ENCODE measurements at regions not wholly inside any gene's neighbourhood (a gene's known extent, or its start where the extent isn't known, plus 50 kb on each side); places are given as distances from the start of the nearest gene placed in this dataset.

DNA sequence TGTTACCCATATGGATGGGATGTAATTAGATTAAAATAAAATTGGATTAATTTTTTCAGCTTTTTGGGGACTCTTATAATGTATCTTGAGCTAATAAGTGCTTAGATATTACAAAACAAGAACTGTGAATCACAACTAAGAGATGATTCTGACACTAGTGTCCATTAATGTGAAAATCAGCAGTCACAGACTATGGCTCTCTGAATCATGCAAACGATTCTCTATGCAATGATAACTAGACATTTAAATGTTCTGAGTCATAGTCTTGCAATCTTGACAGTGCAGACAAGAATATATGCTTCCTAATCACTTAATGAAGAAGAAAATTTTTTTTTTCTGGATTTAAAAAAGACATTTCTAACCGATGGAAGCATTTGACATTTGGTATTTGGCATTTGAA is 82.2 kb upstream of the OPRM1 start:
- Mint-ChIP-seq H3K36me3 (ENCODE audit: insufficient read depth, unreplicated experiment) (no peaks in the 10 kb centered on the region), H3K9me3 (ENCODE audit: unreplicated experiment) (peaks cover 8% of the 10 kb centered on the region), H3K4me3 (ENCODE audit: unreplicated experiment) (no peak overlapping the region), H3K4me1 (ENCODE audit: insufficient read depth, unreplicated experiment) (peaks cover 6% of the 10 kb centered on the region), H3K27ac (ENCODE audit: low read depth, unreplicated experiment) (no peak overlapping the region), H3K27me3 (ENCODE audit: insufficient read depth, unreplicated experiment) (no peaks in the 10 kb centered on the region)
- DNase-seq (ENCODE audit: unreplicated experiment) = peak; percentile 49
- CTCF ChIA-PET = interaction anchor here (1.5 kb wide), 1 partner anchor 9 kb away, joined by 4 read pairs; no protein-coding TSS in a partner anchor
- TF ChIP-seq, protein P1, sequence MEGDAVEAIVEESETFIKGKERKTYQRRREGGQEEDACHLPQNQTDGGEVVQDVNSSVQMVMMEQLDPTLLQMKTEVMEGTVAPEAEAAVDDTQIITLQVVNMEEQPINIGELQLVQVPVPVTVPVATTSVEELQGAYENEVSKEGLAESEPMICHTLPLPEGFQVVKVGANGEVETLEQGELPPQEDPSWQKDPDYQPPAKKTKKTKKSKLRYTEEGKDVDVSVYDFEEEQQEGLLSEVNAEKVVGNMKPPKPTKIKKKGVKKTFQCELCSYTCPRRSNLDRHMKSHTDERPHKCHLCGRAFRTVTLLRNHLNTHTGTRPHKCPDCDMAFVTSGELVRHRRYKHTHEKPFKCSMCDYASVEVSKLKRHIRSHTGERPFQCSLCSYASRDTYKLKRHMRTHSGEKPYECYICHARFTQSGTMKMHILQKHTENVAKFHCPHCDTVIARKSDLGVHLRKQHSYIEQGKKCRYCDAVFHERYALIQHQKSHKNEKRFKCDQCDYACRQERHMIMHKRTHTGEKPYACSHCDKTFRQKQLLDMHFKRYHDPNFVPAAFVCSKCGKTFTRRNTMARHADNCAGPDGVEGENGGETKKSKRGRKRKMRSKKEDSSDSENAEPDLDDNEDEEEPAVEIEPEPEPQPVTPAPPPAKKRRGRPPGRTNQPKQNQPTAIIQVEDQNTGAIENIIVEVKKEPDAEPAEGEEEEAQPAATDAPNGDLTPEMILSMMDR (IDR thresholded peaks at IDR 0.05; ENCODE audit: unreplicated experiment) = no peak
- POLR2A ChIA-PET = interaction anchor here (0.7 kb wide), 1 partner anchor 130 kb away, joined by 3 read pairs; no protein-coding TSS in a partner anchor
- intact Hi-C loops (cut with micrococcal nuclease) = no loop called here
- BruUV-seq (replicated peaks) = no TSS peak

DNA sequence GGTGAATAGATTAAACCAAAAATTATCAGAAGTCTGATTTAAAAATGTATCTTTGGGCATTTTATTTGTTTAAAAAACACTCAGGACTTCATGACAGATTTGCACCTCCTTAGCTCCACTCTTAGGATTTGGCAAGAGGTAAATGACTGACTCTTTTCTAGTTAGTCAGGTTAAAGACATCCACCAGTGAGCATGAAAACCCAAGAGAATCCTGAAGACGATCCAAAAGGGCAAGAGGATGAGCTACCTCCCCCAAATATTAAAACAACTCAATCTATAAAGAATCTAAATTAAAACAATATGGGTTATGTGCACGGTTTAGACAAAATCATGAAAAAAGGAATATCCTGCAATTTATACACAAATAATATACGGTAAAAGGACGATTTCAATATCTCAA is 89.4 kb upstream of the OPRM1 start:
- Mint-ChIP-seq H3K36me3 (ENCODE audit: insufficient read depth, unreplicated experiment) (no peaks in the 10 kb centered on the region), H3K9me3 (ENCODE audit: unreplicated experiment) (no peaks in the 10 kb centered on the region), H3K27me3 (ENCODE audit: insufficient read depth, unreplicated experiment) (no peaks in the 10 kb centered on the region), H3K4me1 (ENCODE audit: insufficient read depth, unreplicated experiment) (peaks cover 6% of the 10 kb centered on the region), H3K27ac (ENCODE audit: low read depth, unreplicated experiment) (no peak overlapping the region), H3K4me3 (ENCODE audit: unreplicated experiment) (no peak overlapping the region)
- no TSS peak for BruUV-seq (replicated peaks)
- TF ChIP-seq, protein P1 (IDR thresholded peaks at IDR 0.05; ENCODE audit: unreplicated experiment) = no peak
- POLR2A ChIA-PET = interaction anchor here (1.1 kb wide), 1 partner anchor 11 kb away, joined by 3 read pairs; no protein-coding TSS in a partner anchor
- intact Hi-C loops (cut with micrococcal nuclease) = loop anchor here (2.0 to 10.0 kb wide), 3 partner anchors 235 to 917 kb away; no protein-coding TSS in a partner anchor
- DNase-seq (ENCODE audit: unreplicated experiment) = no peak
- CTCF ChIA-PET = no interaction called here

DNA sequence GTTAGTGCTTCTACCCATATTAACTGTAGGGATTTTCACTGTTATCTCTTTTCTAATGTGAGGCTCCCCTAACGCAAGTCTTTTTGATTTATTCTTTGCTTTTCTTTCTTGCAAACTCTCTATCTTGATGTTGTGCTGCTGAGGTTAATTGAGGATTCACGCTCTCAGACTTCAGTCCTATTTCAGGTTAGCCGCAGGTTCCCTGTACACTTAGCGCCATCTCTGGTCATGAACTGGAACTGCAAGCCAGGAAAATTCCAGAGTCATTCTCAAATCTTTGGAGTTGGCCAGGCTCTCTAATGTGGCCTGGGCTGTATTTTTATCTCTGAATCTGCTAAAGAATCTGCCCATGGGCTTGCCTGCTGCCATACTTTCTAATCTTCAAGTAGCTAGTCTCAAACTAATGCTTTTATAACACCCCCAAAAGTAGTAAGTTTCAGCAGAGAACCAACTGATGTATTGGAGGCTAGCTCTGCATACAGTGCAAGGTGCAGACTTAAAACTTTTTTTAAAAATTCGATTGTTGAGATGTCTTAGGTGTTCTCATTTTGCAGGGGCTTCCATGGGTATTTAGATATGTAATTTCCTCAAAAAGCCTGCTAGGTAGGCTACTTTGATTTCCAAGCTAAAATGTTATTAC is 91.1 kb upstream of the OPRM1 start:
- Mint-ChIP-seq H3K4me3 (ENCODE audit: unreplicated experiment) (no peak overlapping the region), H3K27me3 (ENCODE audit: insufficient read depth, unreplicated experiment) (no peaks in the 10 kb centered on the region), H3K9me3 (ENCODE audit: unreplicated experiment) (no peaks in the 10 kb centered on the region), H3K4me1 (ENCODE audit: insufficient read depth, unreplicated experiment) (peaks cover 6% of the 10 kb centered on the region), H3K27ac (ENCODE audit: low read depth, unreplicated experiment) (no peak overlapping the region), H3K36me3 (ENCODE audit: insufficient read depth, unreplicated experiment) (no peaks in the 10 kb centered on the region)
- CTCF ChIA-PET = interaction anchor here (0.6 to 2.1 kb wide), 24 partner anchors 9 to 917 kb away, joined by 3 to 19 read pairs (median 4); no protein-coding TSS in a partner anchor
- no TSS peak for BruUV-seq (replicated peaks)
- peak; percentile 52 for DNase-seq (ENCODE audit: unreplicated experiment)
- POLR2A ChIA-PET = interaction anchor here (1.0 kb wide), 1 partner anchor 398 kb away, joined by 3 read pairs; no protein-coding TSS in a partner anchor
- intact Hi-C loops (cut with micrococcal nuclease) = loop anchor here (1.0 to 10.0 kb wide), 6 partner anchors 233 to 915 kb away; no protein-coding TSS in a partner anchor
- TF ChIP-seq, protein P1 (IDR thresholded peaks at IDR 0.05; ENCODE audit: unreplicated experiment) = peak; percentile 84

DNA sequence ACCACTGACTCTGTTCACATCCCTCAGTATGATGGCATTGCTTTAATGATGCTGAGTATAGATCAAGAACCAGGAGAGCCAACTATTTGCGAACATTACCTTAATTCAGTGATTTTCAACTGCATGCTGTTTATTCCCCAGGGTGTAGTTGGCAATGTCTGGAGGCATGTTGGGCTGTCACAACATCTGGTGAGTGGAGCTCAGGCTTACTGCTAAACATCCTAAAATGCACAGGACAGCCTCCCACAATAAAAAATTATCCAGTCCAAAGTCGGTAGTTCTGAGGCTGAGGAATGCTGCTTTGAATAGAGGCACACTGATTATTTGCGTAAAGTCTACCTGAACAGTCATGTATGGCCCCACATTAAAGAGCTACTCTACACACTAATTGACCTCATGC is 94.8 kb upstream of the OPRM1 start:
- POLR2A ChIA-PET = no interaction called here
- intact Hi-C loops (cut with micrococcal nuclease) = loop anchor here (10.0 kb wide), 1 partner anchor 229 kb away; no protein-coding TSS in a partner anchor
- Mint-ChIP-seq H3K4me1 (ENCODE audit: insufficient read depth, unreplicated experiment) (peaks cover 6% of the 10 kb centered on the region), H3K36me3 (ENCODE audit: insufficient read depth, unreplicated experiment) (no peaks in the 10 kb centered on the region), H3K9me3 (ENCODE audit: unreplicated experiment) (no peaks in the 10 kb centered on the region), H3K27me3 (ENCODE audit: insufficient read depth, unreplicated experiment) (no peaks in the 10 kb centered on the region), H3K27ac (ENCODE audit: low read depth, unreplicated experiment) (no peak overlapping the region), H3K4me3 (ENCODE audit: unreplicated experiment) (no peak overlapping the region)
- BruUV-seq (replicated peaks) = no TSS peak
- no peak for DNase-seq (ENCODE audit: unreplicated experiment)
- TF ChIP-seq, protein P1 (IDR thresholded peaks at IDR 0.05; ENCODE audit: unreplicated experiment) = no peak
- CTCF ChIA-PET = interaction anchor here (0.6 to 2.7 kb wide), 3 partner anchors 390 to 714 kb away, joined by 3 to 21 read pairs (median 3); no protein-coding TSS in a partner anchor

Data from MCF 10A (cell line).